ENCODE measurements at regions not wholly inside any gene's neighbourhood (a gene's known extent, or its start where the extent isn't known, plus 50 kb on each side); places are given as distances from the start of the nearest gene placed in this dataset.

DNA sequence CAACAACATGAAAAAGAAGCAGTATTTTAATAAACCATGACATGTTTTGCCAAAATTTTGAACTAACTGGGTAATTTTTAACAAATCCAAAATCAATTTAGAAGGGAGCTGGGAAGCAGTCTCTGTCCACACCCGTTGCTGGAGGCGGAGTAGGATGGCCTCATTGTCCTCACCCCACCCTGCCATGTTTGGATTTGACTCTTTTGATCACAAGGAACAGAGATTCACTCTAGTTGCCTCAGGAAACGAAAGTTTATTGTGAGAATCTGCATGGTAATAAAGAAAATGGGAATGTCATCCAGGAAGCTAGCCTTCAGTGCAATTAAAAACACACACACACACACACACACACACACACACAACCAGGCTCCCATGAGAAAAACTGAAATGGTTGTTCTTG, 145.4 kb downstream of the SLC30A10 start:
- H3K27me3 ChIP-seq (ENCODE audit: insufficient read depth, low read length): no peaks in the 10 kb centered on the region
- no peak overlapping the region for H4K8ac ChIP-seq (replicated peaks; ENCODE audit: insufficient read length, low read depth, low read length)
- TF ChIP-seq, protein P1, sequence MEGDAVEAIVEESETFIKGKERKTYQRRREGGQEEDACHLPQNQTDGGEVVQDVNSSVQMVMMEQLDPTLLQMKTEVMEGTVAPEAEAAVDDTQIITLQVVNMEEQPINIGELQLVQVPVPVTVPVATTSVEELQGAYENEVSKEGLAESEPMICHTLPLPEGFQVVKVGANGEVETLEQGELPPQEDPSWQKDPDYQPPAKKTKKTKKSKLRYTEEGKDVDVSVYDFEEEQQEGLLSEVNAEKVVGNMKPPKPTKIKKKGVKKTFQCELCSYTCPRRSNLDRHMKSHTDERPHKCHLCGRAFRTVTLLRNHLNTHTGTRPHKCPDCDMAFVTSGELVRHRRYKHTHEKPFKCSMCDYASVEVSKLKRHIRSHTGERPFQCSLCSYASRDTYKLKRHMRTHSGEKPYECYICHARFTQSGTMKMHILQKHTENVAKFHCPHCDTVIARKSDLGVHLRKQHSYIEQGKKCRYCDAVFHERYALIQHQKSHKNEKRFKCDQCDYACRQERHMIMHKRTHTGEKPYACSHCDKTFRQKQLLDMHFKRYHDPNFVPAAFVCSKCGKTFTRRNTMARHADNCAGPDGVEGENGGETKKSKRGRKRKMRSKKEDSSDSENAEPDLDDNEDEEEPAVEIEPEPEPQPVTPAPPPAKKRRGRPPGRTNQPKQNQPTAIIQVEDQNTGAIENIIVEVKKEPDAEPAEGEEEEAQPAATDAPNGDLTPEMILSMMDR (conservative IDR thresholded peaks at IDR 0.05): no peak
- H2AK5ac ChIP-seq (ENCODE audit: insufficient read length, low read length): no peak overlapping the region
- no peak overlapping the region for H3K56ac ChIP-seq (ENCODE audit: insufficient read length, low read depth, low read length)
- no peak overlapping the region for H3K23ac ChIP-seq (ENCODE audit: insufficient read length, low read depth, low read length)
- H4K20me1 ChIP-seq (ENCODE audit: control insufficient read depth, insufficient read depth, insufficient read length): no peaks in the 10 kb centered on the region
- no peaks in the 10 kb centered on the region for H3K36me3 Mint-ChIP-seq (ENCODE audit: insufficient read depth in 1 of 3, low read depth in 3 of 3)
- no peak overlapping the region for H3K4me3 Mint-ChIP-seq
- no peaks in the 10 kb centered on the region for H3K27me3 Mint-ChIP-seq (ENCODE audit: low read depth)
- H4K91ac ChIP-seq (ENCODE audit: insufficient read length, low read depth, low read length): no peak overlapping the region
- H3K27ac Mint-ChIP-seq: no peak overlapping the region
- no peaks in the 10 kb centered on the region for H3K4me1 ChIP-seq (ENCODE audit: insufficient read depth, low read length)
- no peak overlapping the region for H3K4me2 ChIP-seq (ENCODE audit: insufficient read depth, insufficient read length, low read length)
- no peak for DNase-seq
- no peaks in the 10 kb centered on the region for H3K9me3 ChIP-seq (ENCODE audit: control insufficient read depth, low read depth, low read length)
- H3K18ac ChIP-seq (ENCODE audit: insufficient read length, low read depth, low read length): no peak overlapping the region
- no peak overlapping the region for H2BK12ac ChIP-seq (ENCODE audit: insufficient read length, low read depth, low read length)
- no peaks in the 10 kb centered on the region for H3K79me2 ChIP-seq (ENCODE audit: insufficient read depth, low read length)
- no peak overlapping the region for H2AFZ ChIP-seq (ENCODE audit: low read length)
- H3K79me1 ChIP-seq (ENCODE audit: insufficient read depth, low read depth, low read length, poor library complexity, severe bottlenecking): no peaks in the 10 kb centered on the region
- no peak overlapping the region for H4K5ac ChIP-seq (ENCODE audit: insufficient read length, low read depth, low read length)
- H3K4me1 Mint-ChIP-seq: peaks cover 7 to 10% of the 10 kb centered on the region in 2 experiments; a peak in 3 of 4 replicates
- no peaks in the 10 kb centered on the region for H3K9me3 Mint-ChIP-seq
- no peak overlapping the region for H3K4ac ChIP-seq (ENCODE audit: low read depth, low read length)
- H3T11ph ChIP-seq (ENCODE audit: low read length): no peak overlapping the region
- no peak overlapping the region for H2BK20ac ChIP-seq (ENCODE audit: low read depth, low read length, poor library complexity, severe bottlenecking)
- H3K9ac ChIP-seq (ENCODE audit: extremely low read depth, insufficient read length, low read length): no peak overlapping the region
- H2BK15ac ChIP-seq (ENCODE audit: low read depth, low read length): no peak overlapping the region
- no peaks in the 10 kb centered on the region for H3K23me2 ChIP-seq (ENCODE audit: insufficient read length, low read depth, low read length, poor library complexity, severe bottlenecking)
- no CpG with 5 or more reads among the region's 3 CpGs for WGBS (ENCODE audit: extremely low coverage, insufficient read length, low lambda C conversion rate)
- no peak overlapping the region for H2BK5ac ChIP-seq (ENCODE audit: insufficient read length, low read length)
- no peak overlapping the region for H3K27ac ChIP-seq (ENCODE audit: insufficient read length, low read depth, low read length)
- H3K14ac ChIP-seq (ENCODE audit: insufficient read depth, low read length): no peak overlapping the region
- no peak overlapping the region for H2BK120ac ChIP-seq (ENCODE audit: low read depth, low read length, poor library complexity, severe bottlenecking)

All from H9 (cell line).